Tibial artery (tissue), 4 donors: ENCODE measurements at regions not wholly inside any gene's neighbourhood (a gene's known extent, or its start where the extent isn't known, plus 50 kb on each side); places are given as distances from the start of the nearest gene placed in this dataset.

Source experiments
- DNase-seq, 2 donors: peaks; one replicate each; pipeline ENCODE4 v3.0.0-alpha.2; 2019
- H3K27ac ChIP-seq, 2 donors: fragments of 200-600 bp; sonication (generic) in 1 of 2; 1 replicate in 1 of 2; 2 replicates in 1 of 2; pipeline ENCODE4 v1.5.1; 2018 to 2019; ENCODE audit warnings: mild to moderate bottlenecking in 1 of 2
- H3K27me3 ChIP-seq, 2 donors: fragments of 200-600 bp; sonication (generic) in 1 of 2; one replicate each; pipeline versions ENCODE4 v1.5.1 to v1.6.0; 2016 to 2019
- H3K36me3 ChIP-seq, 3 donors: fragments of 200-600 bp; sonication (generic) in 2 of 3; one replicate each; pipeline ENCODE4 v1.5.1; 2016 to 2019; ENCODE audit warnings: mild to moderate bottlenecking in 2 of 3
- H3K4me1 ChIP-seq, 4 donors: fragments of 200-600 bp; sonication (generic) in 2 of 4; 1 replicate in 3 of 4; 2 replicates in 1 of 4; pipeline ENCODE4 v1.5.1; 2016 to 2019
- H3K4me3 ChIP-seq, 2 donors: fragments of 200-600 bp; sonication (generic) in 1 of 2; 1 replicate in 1 of 2; 2 replicates in 1 of 2; pipeline ENCODE4 v1.5.1; 2018 to 2019; ENCODE audit warnings: mild to moderate bottlenecking in 2 of 2
- H3K9me3 ChIP-seq, 3 donors: fragments of 200-600 bp; sonication (generic) in 1 of 3; one replicate each; pipeline ENCODE4 v1.5.1; 2016 to 2019
- CTCF ChIP-seq, 2 experiments: fragments of 200-600 bp in 1 of 2; fragments of 450-650 bp in 1 of 2; IDR thresholded peaks; one replicate each; pipeline ENCODE4 v1.5.1; 2017 to 2019; ENCODE audit warnings: antibody characterized with exemption in 2 of 2, mild to moderate bottlenecking in 1 of 2, moderate library complexity in 1 of 2
- intact Hi-C: fragments of 100-400 bp; cut with DNase I; formaldehyde crosslinking; loops from one replicate; pipeline ENCODE4 v1.15.0; 2023; ENCODE audit warnings: low total_unique reads

- Histone ChIP-seq H3K27ac (no peak overlapping the region), H3K4me3 (no peak overlapping the region), H3K4me1 (peaks cover 0 to 4% (median 2%) of the 10 kb centered on the region in 4 donors), H3K9me3 (no peaks in the 10 kb centered on the region), H3K27me3 (no peaks in the 10 kb centered on the region), H3K36me3 (no peaks in the 10 kb centered on the region)
- intact Hi-C loops: loop anchor here (10.0 kb wide), 2 partner anchors 126 to 1016 kb away; partner anchors contain the start of gene RND3
- DNase-seq: no peak
- TF ChIP-seq CTCF (IDR thresholded peaks at IDR 0.05): peak; percentile 46 to 54
These were observed 123.3 kb upstream of the RND3 start for GRCh38 chr2:150610670-150611279.

DNA sequence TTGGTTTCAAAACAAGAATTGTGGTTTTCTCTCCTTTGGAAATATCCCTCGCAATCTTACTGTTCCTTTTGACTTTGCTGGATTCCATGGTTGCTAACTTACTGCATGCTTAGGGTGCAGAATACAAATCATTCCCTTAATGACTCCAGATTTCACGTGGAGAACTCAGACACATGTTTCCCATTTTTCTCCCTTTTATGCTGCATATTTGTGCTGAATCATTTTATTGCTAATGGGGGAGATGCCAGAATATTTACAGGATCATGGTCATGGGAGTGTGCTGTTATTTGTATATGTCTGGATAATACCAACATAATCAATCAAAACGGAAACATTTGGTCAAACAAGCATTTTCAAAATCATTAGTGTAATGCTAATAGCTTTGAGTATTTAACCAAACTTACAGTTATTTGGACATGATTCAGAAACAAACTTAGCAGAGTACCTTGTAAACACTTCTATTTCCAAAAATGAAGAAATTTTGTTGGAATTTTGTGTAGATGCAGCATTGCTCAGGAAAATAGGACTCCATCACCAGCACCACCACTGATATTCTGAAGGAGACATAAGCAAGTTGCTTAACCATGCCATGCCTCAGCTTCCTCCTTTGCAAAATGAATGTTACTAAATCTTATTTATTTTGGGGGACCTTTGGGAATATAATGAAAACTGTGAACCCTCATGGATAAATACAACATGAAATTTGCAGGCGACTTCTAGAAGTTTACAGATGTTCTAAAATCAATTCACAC lies 122.5 kb upstream of the RND3 start:
- intact Hi-C loops: loop anchor here (10.0 kb wide), 2 partner anchors 125 to 1015 kb away; partner anchors contain the start of gene RND3
- Histone ChIP-seq H3K27ac (no peak overlapping the region), H3K9me3 (no peaks in the 10 kb centered on the region), H3K27me3 (no peaks in the 10 kb centered on the region), H3K4me3 (no peak overlapping the region), H3K4me1 (peaks cover 0 to 4% (median 2%) of the 10 kb centered on the region in 4 donors), H3K36me3 (no peaks in the 10 kb centered on the region)
- no peak for TF ChIP-seq CTCF (IDR thresholded peaks at IDR 0.05)
- DNase-seq: no peak

DNA sequence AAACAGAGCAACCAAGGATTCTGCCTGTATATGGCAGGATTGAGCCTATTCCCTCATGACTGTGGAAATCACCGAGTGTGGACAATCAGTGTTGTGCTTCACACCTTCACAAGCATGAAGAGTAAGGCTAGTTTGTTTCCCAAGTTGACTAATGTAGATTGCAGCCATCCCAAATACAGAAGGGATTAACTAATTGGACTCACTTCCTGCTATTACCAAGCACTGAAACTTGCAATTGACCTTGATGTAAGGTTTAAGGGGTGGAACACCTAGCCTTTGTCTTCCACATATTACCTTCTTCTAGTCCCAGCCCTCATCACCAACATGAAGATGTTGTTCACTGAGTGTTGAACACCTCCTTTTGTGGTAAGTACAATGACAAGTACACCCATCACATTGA lies 120.9 kb upstream of the RND3 start:
- no peak for DNase-seq
- TF ChIP-seq CTCF (IDR thresholded peaks at IDR 0.05): no peak
- Histone ChIP-seq H3K36me3 (no peaks in the 10 kb centered on the region), H3K4me1 (peaks cover 0 to 4% (median 1%) of the 10 kb centered on the region in 4 donors), H3K27ac (no peak overlapping the region), H3K27me3 (no peaks in the 10 kb centered on the region), H3K4me3 (no peak overlapping the region), H3K9me3 (no peaks in the 10 kb centered on the region)
- intact Hi-C loops: no loop called here

DNA sequence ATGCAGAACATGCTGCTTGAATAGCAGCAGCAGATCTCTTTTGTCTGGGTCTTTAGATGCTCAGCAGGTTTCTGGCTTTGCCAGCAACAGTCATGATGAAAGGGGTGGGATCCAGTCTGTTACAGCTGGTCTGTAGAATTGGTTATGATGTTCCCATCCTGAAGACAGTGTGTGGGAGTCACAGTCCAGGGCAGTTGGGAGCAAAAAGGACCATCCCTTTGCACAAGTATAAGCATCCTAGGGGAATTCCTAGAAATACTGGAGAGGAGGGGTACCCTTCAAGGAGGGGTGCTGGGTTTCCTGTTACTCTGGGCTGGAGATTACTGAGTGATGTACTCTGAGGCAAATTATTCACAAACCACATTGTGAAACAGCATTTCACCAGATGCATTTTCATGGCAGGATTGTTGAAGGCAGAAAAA lies 119.9 kb upstream of the RND3 start:
- no peak for DNase-seq
- Histone ChIP-seq H3K4me1 (no peaks in the 10 kb centered on the region), H3K27ac (no peak overlapping the region), H3K36me3 (no peaks in the 10 kb centered on the region), H3K4me3 (no peak overlapping the region), H3K27me3 (no peaks in the 10 kb centered on the region), H3K9me3 (no peaks in the 10 kb centered on the region)
- intact Hi-C loops: no loop called here
- no peak for TF ChIP-seq CTCF (IDR thresholded peaks at IDR 0.05)

DNA sequence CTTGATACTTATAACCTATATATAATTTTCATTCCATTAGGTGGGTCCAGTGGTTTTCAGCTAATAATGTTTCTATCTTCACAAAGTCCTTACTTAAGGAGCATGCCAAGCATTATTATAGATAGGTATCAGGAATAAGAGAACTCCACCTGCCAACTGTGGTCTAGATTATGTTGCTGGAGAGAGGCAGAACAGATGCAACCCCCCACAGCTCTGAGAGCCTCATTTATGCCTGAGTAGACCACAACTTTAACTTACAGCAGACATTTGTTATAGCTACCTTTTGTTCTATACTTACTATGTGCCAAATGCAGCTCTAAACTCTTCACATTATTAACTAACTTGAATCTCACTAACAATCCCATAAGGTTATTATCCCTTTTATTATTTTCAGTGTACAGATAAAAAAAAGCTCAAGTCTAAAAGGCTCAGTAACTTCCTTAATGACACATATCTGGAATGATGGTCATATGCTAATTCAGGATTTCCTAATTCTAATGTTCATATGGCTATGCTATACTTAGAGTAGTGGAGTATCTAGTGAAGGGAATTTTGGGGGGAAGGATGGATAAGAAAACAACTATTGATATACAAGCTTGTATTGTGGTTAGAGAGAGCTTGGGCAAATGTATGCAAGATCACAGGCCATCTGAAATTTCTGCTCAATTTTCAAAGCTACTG lies 119.1 kb upstream of the RND3 start:
- intact Hi-C loops: no loop called here
- DNase-seq: no peak
- H3K9me3 ChIP-seq: no peaks in the 10 kb centered on the region

More for the DNA sequence above, 119.1 kb upstream of the RND3 start:
- Histone ChIP-seq H3K36me3 (no peaks in the 10 kb centered on the region), H3K27me3 (no peaks in the 10 kb centered on the region), H3K4me3 (no peak overlapping the region), H3K27ac (no peak overlapping the region), H3K4me1 (peaks cover 0 to 3% (median 0%) of the 10 kb centered on the region in 4 donors)
- no peak for TF ChIP-seq CTCF (IDR thresholded peaks at IDR 0.05)
